ENCODE measurements at regions not wholly inside any gene's neighbourhood (a gene's known extent, or its start where the extent isn't known, plus 50 kb on each side); places are given as distances from the start of the nearest gene placed in this dataset.

DNA sequence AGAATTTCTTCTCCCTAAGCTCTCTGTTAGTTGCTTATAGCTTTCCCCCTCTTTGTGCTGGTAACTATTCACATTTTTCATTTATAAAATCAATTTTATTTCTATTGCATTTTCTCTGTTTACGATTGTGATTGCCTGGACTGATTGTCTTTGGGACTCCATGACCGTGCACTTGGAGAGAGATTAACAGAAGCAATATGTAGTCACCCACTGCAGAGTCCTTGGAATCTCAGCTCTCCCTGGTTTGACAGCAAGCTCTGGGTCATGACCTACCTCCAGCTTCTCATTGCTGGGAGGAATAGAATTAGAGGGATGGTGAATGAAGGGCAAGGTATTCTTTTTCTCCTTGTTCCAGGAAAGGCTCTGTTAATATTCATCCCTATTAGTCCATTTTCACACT lies 398.2 kb downstream of the AACS start:
- TF ChIP-seq, protein P1, sequence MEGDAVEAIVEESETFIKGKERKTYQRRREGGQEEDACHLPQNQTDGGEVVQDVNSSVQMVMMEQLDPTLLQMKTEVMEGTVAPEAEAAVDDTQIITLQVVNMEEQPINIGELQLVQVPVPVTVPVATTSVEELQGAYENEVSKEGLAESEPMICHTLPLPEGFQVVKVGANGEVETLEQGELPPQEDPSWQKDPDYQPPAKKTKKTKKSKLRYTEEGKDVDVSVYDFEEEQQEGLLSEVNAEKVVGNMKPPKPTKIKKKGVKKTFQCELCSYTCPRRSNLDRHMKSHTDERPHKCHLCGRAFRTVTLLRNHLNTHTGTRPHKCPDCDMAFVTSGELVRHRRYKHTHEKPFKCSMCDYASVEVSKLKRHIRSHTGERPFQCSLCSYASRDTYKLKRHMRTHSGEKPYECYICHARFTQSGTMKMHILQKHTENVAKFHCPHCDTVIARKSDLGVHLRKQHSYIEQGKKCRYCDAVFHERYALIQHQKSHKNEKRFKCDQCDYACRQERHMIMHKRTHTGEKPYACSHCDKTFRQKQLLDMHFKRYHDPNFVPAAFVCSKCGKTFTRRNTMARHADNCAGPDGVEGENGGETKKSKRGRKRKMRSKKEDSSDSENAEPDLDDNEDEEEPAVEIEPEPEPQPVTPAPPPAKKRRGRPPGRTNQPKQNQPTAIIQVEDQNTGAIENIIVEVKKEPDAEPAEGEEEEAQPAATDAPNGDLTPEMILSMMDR (IDR thresholded peaks at IDR 0.05) = no peak
- no peak for TF ChIP-seq POLR2A (IDR thresholded peaks at IDR 0.05)

Data from heart left ventricle (tissue), 13 donors.